Common myeloid progenitor, CD34-positive (primary cell): ENCODE measurements at regions not wholly inside any gene's neighbourhood (a gene's known extent, or its start where the extent isn't known, plus 50 kb on each side); places are given as distances from the start of the nearest gene placed in this dataset.
"Not testable (repeated sequence)": the region's sequence is repeated elsewhere in the genome, so short reads cannot be mapped to it uniquely, and the experiment has no call there.

Experiments
- CTCF ChIA-PET: fragments of 350-600 bp; sonication (Branson Sonifier 250); formaldehyde crosslinking; loops from one replicate; lab custom pipeline; 2021; ENCODE audit warnings: antibody characterized with exemption; lab: Charles Lee
- POLR2A ChIA-PET: fragments of 350-600 bp; sonication (Branson Sonifier 250); formaldehyde crosslinking; loops from one replicate; lab custom pipeline; 2021; ENCODE audit warnings: antibody characterized with exemption; lab: Charles Lee
- DNase-seq, 3 donors: peaks; one replicate each; pipeline versions ENCODE4 v3.0.0 to v3.0.0-alpha.2; 2013
- H3K27ac ChIP-seq, 2 experiments: 1 replicate in 1 of 2; 2 replicates in 1 of 2; pipeline ENCODE4 v1.7.0; 2013; ENCODE audit warnings: inconsistent platforms in 2 of 2, low read length in 2 of 2, mild to moderate bottlenecking in 2 of 2, low read depth in 1 of 2, moderate library complexity in 1 of 2; ENCODE audit not compliant: severe bottlenecking in 2 of 2, insufficient read depth in 1 of 2, poor library complexity in 1 of 2
- H3K27me3 ChIP-seq, 5 experiments: replicated peaks in 2 of 5; 1 replicate in 3 of 5; 2 replicates in 2 of 5; pipeline versions ENCODE4 v1.6.1 to v1.7.0; 2013; ENCODE audit warnings: low read length in 4 of 5, mild to moderate bottlenecking in 2 of 5, moderate library complexity in 2 of 5, inconsistent platforms in 1 of 5; ENCODE audit not compliant: insufficient read depth in 5 of 5, control insufficient read depth in 4 of 5
- H3K36me3 ChIP-seq, 4 experiments: 1 replicate in 2 of 4; 2 replicates in 2 of 4; pipeline versions ENCODE4 v1.6.1 to v1.7.0; 2013; ENCODE audit warnings: low read length in 3 of 4, control low read depth in 1 of 4, mild to moderate bottlenecking in 1 of 4; ENCODE audit not compliant: control insufficient read depth in 4 of 4, insufficient read depth in 4 of 4
- H3K4me1 ChIP-seq, 4 experiments: 1 replicate in 3 of 4; 2 replicates in 1 of 4; pipeline versions ENCODE4 v1.6.1 to v1.7.1; 2013; ENCODE audit warnings: low read length in 3 of 4, mild to moderate bottlenecking in 3 of 4, control low read depth in 1 of 4, inconsistent platforms in 1 of 4, moderate library complexity in 1 of 4; ENCODE audit not compliant: control insufficient read depth in 4 of 4, insufficient read depth in 4 of 4; ENCODE audit errors: control extremely low read depth in 1 of 4
- H3K4me3 ChIP-seq, 7 experiments: 1 replicate in 4 of 7; 2 replicates in 3 of 7; pipeline versions ENCODE4 v1.5.1 to v1.7.0; 2013; ENCODE audit warnings: mild to moderate bottlenecking in 7 of 7, low read length in 6 of 7, moderate library complexity in 6 of 7, inconsistent platforms in 2 of 7, low read depth in 2 of 7, control low read depth in 1 of 7; ENCODE audit not compliant: insufficient read depth in 4 of 7, control insufficient read depth in 1 of 7; ENCODE audit errors: extremely low read depth in 1 of 7
- H3K9me3 ChIP-seq, 5 experiments: 1 replicate in 4 of 5; 2 replicates in 1 of 5; pipeline versions ENCODE4 v1.6.1 to v1.7.1; 2013; ENCODE audit warnings: low read length in 4 of 5, mild to moderate bottlenecking in 2 of 5, inconsistent platforms in 1 of 5, low read depth in 1 of 5, moderate library complexity in 1 of 5; ENCODE audit not compliant: control insufficient read depth in 4 of 5, insufficient read depth in 2 of 5; ENCODE audit errors: control extremely low read depth in 1 of 5
- WGBS: methylation state at CpG from one replicate; pipeline ENCODE4 v1.1.5; 2013; ENCODE audit not compliant: insufficient coverage; 5-methylcytosine and 5-hydroxymethylcytosine counted together

DNA sequence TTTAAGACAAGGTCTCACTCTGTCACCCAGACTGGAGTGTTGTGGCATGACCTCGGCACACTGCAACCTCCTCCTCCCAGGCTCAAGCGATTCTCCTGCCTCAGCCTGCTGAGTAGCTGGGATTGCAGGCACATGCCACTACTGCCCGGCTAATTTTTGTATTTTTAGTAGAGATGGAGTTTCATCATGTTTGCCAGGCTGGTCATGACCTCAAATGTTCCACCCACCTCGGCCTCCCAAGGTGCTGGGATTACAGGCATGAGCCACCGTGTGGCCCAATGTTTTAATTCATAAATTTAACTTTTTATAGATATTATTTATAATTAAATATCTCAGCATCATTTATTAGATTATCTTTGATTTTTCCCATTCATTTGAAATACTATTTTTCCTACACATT, 658.0 kb upstream of the NRG3 start:
- POLR2A ChIA-PET = no interaction called here
- H3K9me3 ChIP-seq = no peaks in the 10 kb centered on the region
- WGBS = no CpG with 5 or more reads among the region's 5 CpGs
- H3K36me3 ChIP-seq = no peaks in the 10 kb centered on the region
- H3K4me1 ChIP-seq = no peaks in the 10 kb centered on the region
- CTCF ChIA-PET = no interaction called here
- no peak overlapping the region for H3K27ac ChIP-seq
- H3K4me3 ChIP-seq = no peak overlapping the region
- H3K27me3 ChIP-seq = no peaks in the 10 kb centered on the region
- DNase-seq = no peak

- no peak for DNase-seq
- Histone ChIP-seq H3K27me3 (no peaks in the 10 kb centered on the region), H3K4me1 (no peaks in the 10 kb centered on the region), H3K4me3 (no peak overlapping the region), H3K27ac (no peak overlapping the region), H3K36me3 (no peaks in the 10 kb centered on the region), H3K9me3 (no peaks in the 10 kb centered on the region)
- POLR2A ChIA-PET = no interaction called here
- CTCF ChIA-PET = no interaction called here
- WGBS = 95% methylated on average over 3 of the region's 4 CpGs
Observed at GRCh38 chr10:81218307-81218706, 656.7 kb upstream of the NRG3 start.

DNA sequence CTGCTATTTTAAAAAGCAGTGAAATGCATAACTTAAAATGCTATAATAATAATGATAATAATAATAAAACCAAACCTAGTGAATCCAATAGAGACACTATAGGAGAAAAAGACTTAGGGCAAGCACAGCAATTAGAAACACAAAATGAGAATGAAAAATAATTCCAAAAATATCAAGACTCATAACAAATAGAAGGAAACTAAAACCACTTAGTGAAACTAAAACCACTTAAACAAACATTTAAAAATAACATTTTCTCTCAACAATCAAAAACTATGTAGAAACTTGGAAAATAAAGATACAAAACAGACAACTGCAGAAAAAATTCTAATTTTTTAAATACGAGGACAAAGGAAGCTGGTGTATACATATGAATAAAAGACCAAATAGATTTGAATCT, 655.2 kb upstream of the NRG3 start:
- POLR2A ChIA-PET = no interaction called here
- H3K27ac ChIP-seq = no peak overlapping the region
- H3K4me3 ChIP-seq = no peak overlapping the region

DNA sequence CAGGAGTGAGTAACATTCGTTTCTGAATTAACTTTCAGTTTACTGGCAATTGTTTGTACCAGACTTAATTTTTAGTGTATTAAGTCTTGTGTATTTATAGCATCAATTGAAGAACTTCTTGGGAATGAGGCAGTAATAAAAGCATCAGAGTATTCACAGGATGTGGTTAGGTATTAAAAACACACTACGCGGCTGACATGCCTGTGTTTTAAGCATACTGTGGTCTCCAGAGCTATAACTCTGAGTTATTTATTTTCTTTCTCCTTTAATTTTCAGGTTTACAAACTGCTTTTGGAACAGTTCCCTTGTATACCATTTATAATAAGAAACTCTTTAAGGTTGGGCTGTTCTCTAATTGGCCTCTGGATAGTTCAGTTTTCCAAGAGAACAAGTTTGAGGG, 626.1 kb upstream of the NRG3 start:
- H3K27ac ChIP-seq = no peak overlapping the region
- ChIA-PET POLR2A (no interaction called here), CTCF (no interaction called here)
- no peaks in the 10 kb centered on the region for H3K36me3 ChIP-seq
- H3K4me3 ChIP-seq = no peak overlapping the region
- H3K27me3 ChIP-seq = no peaks in the 10 kb centered on the region
- DNase-seq = no peak
- 71% methylated on average over 1 of the region's 3 CpGs for WGBS
- no peaks in the 10 kb centered on the region for H3K4me1 ChIP-seq
- H3K9me3 ChIP-seq = no peaks in the 10 kb centered on the region

More for the DNA sequence above, 655.2 kb upstream of the NRG3 start:
- DNase-seq = no peak
- H3K9me3 ChIP-seq = no peaks in the 10 kb centered on the region
- no peaks in the 10 kb centered on the region for H3K36me3 ChIP-seq
- no peaks in the 10 kb centered on the region for H3K27me3 ChIP-seq
- CTCF ChIA-PET = no interaction called here
- no peaks in the 10 kb centered on the region for H3K4me1 ChIP-seq
- no CpG with 5 or more reads among the region's 1 CpG for WGBS

GRCh38 chr10:81251457-81252115, 623.4 kb upstream of the NRG3 start:
- no peaks in the 10 kb centered on the region for H3K4me1 ChIP-seq
- 100% methylated on average over 1 of the region's 4 CpGs for WGBS
- CTCF ChIA-PET = no interaction called here

DNA sequence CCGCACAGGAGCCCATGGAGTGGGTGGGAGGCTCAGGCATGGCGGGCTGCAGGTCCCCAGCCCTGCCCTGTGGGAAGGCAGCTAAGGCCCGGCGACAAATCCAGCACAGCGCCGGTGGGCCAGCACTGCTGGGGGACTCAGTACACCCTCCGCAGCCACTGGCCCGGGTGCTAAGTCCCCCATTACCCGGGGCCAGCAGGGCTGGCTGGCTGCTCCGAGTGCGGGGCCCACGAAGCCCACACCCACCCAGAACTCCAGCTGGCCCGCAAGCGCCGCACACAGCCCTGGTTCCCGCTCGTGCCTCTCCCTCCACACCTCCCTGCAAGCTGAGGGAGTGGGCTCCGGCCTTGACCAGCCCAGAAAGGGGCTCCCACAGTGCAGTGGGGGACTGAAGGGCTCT, 610.0 kb upstream of the NRG3 start:
- H3K36me3 ChIP-seq, CTCF ChIA-PET, H3K27me3 ChIP-seq, H3K9me3 ChIP-seq, H3K4me3 ChIP-seq, POLR2A ChIA-PET, H3K4me1 ChIP-seq, H3K27ac ChIP-seq, DNase-seq: not testable (repeated sequence)
- WGBS = 100% methylated on average over 3 of the region's 18 CpGs

More at GRCh38 chr10:81251457-81252115, 623.4 kb upstream of the NRG3 start:
- H3K27me3 ChIP-seq = no peaks in the 10 kb centered on the region
- no peaks in the 10 kb centered on the region for H3K9me3 ChIP-seq
- POLR2A ChIA-PET = no interaction called here
- no peak overlapping the region for H3K27ac ChIP-seq
- no peak for DNase-seq
- no peaks in the 10 kb centered on the region for H3K36me3 ChIP-seq
- no peak overlapping the region for H3K4me3 ChIP-seq

- Histone ChIP-seq H3K27ac (no peak overlapping the region), H3K4me3 (no peak overlapping the region), H3K4me1 (no peaks in the 10 kb centered on the region), H3K9me3 (no peaks in the 10 kb centered on the region), H3K27me3 (no peaks in the 10 kb centered on the region), H3K36me3 (no peaks in the 10 kb centered on the region)
- POLR2A ChIA-PET = no interaction called here
- no peak for DNase-seq
- CTCF ChIA-PET = no interaction called here
- WGBS = no CpG with 5 or more reads among the region's 2 CpGs
Observed at GRCh38 chr10:81270051-81270450, 604.9 kb upstream of the NRG3 start.
